ENCODE measurements at regions not wholly inside any gene's neighbourhood (a gene's known extent, or its start where the extent isn't known, plus 50 kb on each side); places are given as distances from the start of the nearest gene placed in this dataset.

DNA sequence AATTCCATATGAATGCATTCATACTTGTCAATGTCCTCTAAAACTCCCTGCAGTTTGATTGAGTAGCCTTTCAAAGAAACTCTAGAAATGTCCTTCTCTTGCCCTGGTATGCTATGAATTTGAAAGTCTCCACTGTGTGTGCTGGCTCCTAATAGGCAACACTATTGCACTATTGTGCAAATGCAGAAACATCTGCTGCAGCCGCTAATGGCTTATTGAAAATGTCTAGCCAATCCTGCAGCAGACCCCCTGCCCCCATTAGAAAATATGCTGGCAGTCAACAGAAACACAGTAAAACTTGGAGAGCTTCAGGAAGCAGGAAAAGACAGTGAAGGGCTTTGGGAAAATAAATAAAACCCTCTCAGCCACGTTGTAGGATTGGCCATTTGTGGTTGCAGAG lies 87.3 kb upstream of the GRAMD2B start:
- no peak for TF ChIP-seq EZH2 (IDR thresholded peaks at IDR 0.05; ENCODE audit: borderline replicate concordance, control insufficient read depth, low read depth, low read length)
- no peak for TF ChIP-seq POLR2AphosphoS5 (IDR thresholded peaks at IDR 0.05; ENCODE audit: low read length)
- TF ChIP-seq PAX8 (IDR thresholded peaks at IDR 0.05) = no peak
- no peak for TF ChIP-seq JUND (IDR thresholded peaks at IDR 0.05; ENCODE audit: low read depth, low read length)
- no peak for TF ChIP-seq RB1 (IDR thresholded peaks at IDR 0.05; ENCODE audit: borderline replicate concordance)
- TF ChIP-seq, protein P1, sequence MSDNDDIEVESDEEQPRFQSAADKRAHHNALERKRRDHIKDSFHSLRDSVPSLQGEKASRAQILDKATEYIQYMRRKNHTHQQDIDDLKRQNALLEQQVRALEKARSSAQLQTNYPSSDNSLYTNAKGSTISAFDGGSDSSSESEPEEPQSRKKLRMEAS (IDR thresholded peaks at IDR 0.05; ENCODE audit: low read depth, low read length) = no peak
- TF ChIP-seq, protein P2, sequence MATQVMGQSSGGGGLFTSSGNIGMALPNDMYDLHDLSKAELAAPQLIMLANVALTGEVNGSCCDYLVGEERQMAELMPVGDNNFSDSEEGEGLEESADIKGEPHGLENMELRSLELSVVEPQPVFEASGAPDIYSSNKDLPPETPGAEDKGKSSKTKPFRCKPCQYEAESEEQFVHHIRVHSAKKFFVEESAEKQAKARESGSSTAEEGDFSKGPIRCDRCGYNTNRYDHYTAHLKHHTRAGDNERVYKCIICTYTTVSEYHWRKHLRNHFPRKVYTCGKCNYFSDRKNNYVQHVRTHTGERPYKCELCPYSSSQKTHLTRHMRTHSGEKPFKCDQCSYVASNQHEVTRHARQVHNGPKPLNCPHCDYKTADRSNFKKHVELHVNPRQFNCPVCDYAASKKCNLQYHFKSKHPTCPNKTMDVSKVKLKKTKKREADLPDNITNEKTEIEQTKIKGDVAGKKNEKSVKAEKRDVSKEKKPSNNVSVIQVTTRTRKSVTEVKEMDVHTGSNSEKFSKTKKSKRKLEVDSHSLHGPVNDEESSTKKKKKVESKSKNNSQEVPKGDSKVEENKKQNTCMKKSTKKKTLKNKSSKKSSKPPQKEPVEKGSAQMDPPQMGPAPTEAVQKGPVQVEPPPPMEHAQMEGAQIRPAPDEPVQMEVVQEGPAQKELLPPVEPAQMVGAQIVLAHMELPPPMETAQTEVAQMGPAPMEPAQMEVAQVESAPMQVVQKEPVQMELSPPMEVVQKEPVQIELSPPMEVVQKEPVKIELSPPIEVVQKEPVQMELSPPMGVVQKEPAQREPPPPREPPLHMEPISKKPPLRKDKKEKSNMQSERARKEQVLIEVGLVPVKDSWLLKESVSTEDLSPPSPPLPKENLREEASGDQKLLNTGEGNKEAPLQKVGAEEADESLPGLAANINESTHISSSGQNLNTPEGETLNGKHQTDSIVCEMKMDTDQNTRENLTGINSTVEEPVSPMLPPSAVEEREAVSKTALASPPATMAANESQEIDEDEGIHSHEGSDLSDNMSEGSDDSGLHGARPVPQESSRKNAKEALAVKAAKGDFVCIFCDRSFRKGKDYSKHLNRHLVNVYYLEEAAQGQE (IDR thresholded peaks at IDR 0.05; ENCODE audit: low read depth, low read length) = no peak
- TF ChIP-seq, protein P3, sequence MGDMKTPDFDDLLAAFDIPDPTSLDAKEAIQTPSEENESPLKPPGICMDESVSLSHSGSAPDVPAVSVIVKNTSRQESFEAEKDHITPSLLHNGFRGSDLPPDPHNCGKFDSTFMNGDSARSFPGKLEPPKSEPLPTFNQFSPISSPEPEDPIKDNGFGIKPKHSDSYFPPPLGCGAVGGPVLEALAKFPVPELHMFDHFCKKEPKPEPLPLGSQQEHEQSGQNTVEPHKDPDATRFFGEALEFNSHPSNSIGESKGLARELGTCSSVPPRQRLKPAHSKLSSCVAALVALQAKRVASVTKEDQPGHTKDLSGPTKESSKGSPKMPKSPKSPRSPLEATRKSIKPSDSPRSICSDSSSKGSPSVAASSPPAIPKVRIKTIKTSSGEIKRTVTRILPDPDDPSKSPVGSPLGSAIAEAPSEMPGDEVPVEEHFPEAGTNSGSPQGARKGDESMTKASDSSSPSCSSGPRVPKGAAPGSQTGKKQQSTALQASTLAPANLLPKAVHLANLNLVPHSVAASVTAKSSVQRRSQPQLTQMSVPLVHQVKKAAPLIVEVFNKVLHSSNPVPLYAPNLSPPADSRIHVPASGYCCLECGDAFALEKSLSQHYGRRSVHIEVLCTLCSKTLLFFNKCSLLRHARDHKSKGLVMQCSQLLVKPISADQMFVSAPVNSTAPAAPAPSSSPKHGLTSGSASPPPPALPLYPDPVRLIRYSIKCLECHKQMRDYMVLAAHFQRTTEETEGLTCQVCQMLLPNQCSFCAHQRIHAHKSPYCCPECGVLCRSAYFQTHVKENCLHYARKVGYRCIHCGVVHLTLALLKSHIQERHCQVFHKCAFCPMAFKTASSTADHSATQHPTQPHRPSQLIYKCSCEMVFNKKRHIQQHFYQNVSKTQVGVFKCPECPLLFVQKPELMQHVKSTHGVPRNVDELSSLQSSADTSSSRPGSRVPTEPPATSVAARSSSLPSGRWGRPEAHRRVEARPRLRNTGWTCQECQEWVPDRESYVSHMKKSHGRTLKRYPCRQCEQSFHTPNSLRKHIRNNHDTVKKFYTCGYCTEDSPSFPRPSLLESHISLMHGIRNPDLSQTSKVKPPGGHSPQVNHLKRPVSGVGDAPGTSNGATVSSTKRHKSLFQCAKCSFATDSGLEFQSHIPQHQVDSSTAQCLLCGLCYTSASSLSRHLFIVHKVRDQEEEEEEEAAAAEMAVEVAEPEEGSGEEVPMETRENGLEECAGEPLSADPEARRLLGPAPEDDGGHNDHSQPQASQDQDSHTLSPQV (IDR thresholded peaks at IDR 0.05) = no peak
- no peak for TF ChIP-seq YY1 (IDR thresholded peaks at IDR 0.05; ENCODE audit: low read depth, low read length)
- no peak for TF ChIP-seq ATF7 (IDR thresholded peaks at IDR 0.05; ENCODE audit: low read depth)
- no peak for TF ChIP-seq BHLHE40 (IDR thresholded peaks at IDR 0.05; ENCODE audit: borderline replicate concordance in 1 of 2, low read depth in 2 of 2, low read length in 1 of 2)
- TF ChIP-seq, protein P4, sequence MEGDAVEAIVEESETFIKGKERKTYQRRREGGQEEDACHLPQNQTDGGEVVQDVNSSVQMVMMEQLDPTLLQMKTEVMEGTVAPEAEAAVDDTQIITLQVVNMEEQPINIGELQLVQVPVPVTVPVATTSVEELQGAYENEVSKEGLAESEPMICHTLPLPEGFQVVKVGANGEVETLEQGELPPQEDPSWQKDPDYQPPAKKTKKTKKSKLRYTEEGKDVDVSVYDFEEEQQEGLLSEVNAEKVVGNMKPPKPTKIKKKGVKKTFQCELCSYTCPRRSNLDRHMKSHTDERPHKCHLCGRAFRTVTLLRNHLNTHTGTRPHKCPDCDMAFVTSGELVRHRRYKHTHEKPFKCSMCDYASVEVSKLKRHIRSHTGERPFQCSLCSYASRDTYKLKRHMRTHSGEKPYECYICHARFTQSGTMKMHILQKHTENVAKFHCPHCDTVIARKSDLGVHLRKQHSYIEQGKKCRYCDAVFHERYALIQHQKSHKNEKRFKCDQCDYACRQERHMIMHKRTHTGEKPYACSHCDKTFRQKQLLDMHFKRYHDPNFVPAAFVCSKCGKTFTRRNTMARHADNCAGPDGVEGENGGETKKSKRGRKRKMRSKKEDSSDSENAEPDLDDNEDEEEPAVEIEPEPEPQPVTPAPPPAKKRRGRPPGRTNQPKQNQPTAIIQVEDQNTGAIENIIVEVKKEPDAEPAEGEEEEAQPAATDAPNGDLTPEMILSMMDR (IDR thresholded peaks at IDR 0.05 in 2 of 3, conservative IDR thresholded peaks at IDR 0.05 in 1 of 3; ENCODE audit: control insufficient read depth in 2 of 3, extremely low read depth in 1 of 3, insufficient read depth in 1 of 3, low read depth in 3 of 3, low read length in 3 of 3) = no peak
- no peak for TF ChIP-seq CREB1 (IDR thresholded peaks at IDR 0.05; ENCODE audit: low read depth)
- TF ChIP-seq, protein P5, sequence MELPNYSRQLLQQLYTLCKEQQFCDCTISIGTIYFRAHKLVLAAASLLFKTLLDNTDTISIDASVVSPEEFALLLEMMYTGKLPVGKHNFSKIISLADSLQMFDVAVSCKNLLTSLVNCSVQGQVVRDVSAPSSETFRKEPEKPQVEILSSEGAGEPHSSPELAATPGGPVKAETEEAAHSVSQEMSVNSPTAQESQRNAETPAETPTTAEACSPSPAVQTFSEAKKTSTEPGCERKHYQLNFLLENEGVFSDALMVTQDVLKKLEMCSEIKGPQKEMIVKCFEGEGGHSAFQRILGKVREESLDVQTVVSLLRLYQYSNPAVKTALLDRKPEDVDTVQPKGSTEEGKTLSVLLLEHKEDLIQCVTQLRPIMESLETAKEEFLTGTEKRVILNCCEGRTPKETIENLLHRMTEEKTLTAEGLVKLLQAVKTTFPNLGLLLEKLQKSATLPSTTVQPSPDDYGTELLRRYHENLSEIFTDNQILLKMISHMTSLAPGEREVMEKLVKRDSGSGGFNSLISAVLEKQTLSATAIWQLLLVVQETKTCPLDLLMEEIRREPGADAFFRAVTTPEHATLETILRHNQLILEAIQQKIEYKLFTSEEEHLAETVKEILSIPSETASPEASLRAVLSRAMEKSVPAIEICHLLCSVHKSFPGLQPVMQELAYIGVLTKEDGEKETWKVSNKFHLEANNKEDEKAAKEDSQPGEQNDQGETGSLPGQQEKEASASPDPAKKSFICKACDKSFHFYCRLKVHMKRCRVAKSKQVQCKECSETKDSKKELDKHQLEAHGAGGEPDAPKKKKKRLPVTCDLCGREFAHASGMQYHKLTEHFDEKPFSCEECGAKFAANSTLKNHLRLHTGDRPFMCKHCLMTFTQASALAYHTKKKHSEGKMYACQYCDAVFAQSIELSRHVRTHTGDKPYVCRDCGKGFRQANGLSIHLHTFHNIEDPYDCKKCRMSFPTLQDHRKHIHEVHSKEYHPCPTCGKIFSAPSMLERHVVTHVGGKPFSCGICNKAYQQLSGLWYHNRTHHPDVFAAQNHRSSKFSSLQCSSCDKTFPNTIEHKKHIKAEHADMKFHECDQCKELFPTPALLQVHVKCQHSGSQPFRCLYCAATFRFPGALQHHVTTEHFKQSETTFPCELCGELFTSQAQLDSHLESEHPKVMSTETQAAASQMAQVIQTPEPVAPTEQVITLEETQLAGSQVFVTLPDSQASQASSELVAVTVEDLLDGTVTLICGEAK (IDR thresholded peaks at IDR 0.05; ENCODE audit: borderline replicate concordance) = no peak

Measured in GM12878 (cell line).